ENCODE measurements at regions not wholly inside any gene's neighbourhood (a gene's known extent, or its start where the extent isn't known, plus 50 kb on each side); places are given as distances from the start of the nearest gene placed in this dataset.

DNA sequence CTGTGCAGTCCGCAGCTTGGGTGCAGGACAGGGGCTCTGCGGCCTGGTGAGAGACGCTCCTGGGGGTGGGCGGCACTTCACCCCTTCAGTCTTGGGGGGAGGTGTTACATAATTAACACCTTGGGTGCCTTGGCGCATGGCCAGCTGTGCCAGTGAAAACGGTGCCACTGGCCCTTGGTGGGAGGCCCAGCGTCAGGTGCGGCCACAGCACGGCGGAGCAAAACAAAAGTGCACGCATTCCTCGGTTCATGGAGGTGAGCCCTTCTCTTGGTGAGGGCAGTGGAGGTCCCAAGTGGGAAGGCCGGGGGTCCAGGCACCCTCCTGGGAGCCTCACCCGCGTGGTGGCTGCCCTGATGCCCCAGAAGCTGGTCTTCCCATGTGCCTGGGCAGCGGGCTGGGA lies 89.8 kb downstream of the ENGASE start:
- TF ChIP-seq, protein P1, sequence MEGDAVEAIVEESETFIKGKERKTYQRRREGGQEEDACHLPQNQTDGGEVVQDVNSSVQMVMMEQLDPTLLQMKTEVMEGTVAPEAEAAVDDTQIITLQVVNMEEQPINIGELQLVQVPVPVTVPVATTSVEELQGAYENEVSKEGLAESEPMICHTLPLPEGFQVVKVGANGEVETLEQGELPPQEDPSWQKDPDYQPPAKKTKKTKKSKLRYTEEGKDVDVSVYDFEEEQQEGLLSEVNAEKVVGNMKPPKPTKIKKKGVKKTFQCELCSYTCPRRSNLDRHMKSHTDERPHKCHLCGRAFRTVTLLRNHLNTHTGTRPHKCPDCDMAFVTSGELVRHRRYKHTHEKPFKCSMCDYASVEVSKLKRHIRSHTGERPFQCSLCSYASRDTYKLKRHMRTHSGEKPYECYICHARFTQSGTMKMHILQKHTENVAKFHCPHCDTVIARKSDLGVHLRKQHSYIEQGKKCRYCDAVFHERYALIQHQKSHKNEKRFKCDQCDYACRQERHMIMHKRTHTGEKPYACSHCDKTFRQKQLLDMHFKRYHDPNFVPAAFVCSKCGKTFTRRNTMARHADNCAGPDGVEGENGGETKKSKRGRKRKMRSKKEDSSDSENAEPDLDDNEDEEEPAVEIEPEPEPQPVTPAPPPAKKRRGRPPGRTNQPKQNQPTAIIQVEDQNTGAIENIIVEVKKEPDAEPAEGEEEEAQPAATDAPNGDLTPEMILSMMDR (conservative IDR thresholded peaks at IDR 0.05): no peak
- TF ChIP-seq EZH2 (IDR thresholded peaks at IDR 0.05; ENCODE audit: low read depth): no peak
